Uterus (tissue), 2 donors: ENCODE measurements at regions not wholly inside any gene's neighbourhood (a gene's known extent, or its start where the extent isn't known, plus 50 kb on each side); places are given as distances from the start of the nearest gene placed in this dataset.

Experiments
- POLR2A ChIP-seq, 2 donors: fragments of 450-650 bp; IDR thresholded peaks; one replicate each; pipeline ENCODE4 v1.6.1; 2016; ENCODE audit warnings: antibody characterized with exemption in 2 of 2, mild to moderate bottlenecking in 1 of 2, moderate library complexity in 1 of 2
- TF ChIP-seq, protein P1 (sequence below), 4 experiments: fragments of 200-600 bp in 2 of 4; fragments of 450-650 bp in 2 of 4; sonication (generic) in 2 of 4; IDR thresholded peaks; one replicate each; pipeline ENCODE4 v1.5.1; 2016 to 2019; ENCODE audit warnings: antibody characterized with exemption in 4 of 4, mild to moderate bottlenecking in 2 of 4, moderate library complexity in 1 of 4

DNA sequence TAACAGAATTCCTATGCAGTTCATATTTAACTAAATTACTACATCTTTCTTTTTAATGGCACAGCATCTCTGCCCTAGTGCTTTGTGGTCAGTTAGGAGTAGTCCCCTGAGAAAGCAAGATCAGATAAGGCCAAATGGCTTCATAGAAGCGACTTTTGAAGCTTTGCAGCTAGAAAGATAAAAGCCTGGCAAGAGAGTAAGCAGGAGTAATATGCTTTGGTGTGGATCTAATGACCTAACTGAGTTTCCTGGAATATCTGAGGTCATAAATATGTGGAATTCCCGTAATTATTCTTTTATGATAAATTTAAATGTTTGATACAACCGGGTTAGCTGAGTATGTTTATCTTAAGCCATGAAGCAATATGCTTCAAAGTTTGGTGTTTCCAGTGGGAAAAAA is 374.9 kb upstream of the LRRC3B start:
- TF ChIP-seq, protein P1, sequence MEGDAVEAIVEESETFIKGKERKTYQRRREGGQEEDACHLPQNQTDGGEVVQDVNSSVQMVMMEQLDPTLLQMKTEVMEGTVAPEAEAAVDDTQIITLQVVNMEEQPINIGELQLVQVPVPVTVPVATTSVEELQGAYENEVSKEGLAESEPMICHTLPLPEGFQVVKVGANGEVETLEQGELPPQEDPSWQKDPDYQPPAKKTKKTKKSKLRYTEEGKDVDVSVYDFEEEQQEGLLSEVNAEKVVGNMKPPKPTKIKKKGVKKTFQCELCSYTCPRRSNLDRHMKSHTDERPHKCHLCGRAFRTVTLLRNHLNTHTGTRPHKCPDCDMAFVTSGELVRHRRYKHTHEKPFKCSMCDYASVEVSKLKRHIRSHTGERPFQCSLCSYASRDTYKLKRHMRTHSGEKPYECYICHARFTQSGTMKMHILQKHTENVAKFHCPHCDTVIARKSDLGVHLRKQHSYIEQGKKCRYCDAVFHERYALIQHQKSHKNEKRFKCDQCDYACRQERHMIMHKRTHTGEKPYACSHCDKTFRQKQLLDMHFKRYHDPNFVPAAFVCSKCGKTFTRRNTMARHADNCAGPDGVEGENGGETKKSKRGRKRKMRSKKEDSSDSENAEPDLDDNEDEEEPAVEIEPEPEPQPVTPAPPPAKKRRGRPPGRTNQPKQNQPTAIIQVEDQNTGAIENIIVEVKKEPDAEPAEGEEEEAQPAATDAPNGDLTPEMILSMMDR (IDR thresholded peaks at IDR 0.05): no peak
- no peak for TF ChIP-seq POLR2A (IDR thresholded peaks at IDR 0.05)
